ENCODE measurements at regions not wholly inside any gene's neighbourhood (a gene's known extent, or its start where the extent isn't known, plus 50 kb on each side); places are given as distances from the start of the nearest gene placed in this dataset.

GRCh38 chr5:6264394-6264793 is 114.0 kb downstream of the MED10 start:
- TF ChIP-seq CTCF (IDR thresholded peaks at IDR 0.05) (no peak), POLR2A (IDR thresholded peaks at IDR 0.05) (no peak), EP300 (IDR thresholded peaks at IDR 0.05) (no peak)
- peaks cover 0 to 4% (median 0%) of the 10 kb centered on the region in 4 donors for H3K9me3 ChIP-seq
- no peaks in the 10 kb centered on the region for H3K36me3 ChIP-seq
- H3K4me3 ChIP-seq = no peak overlapping the region
- H3K27ac ChIP-seq = no peak overlapping the region
- H3K27me3 ChIP-seq = no peaks in the 10 kb centered on the region
- 82 to 85% methylated on average over 6 of the region's 6 CpGs for WGBS, 2 donors
- no peaks in the 10 kb centered on the region for H3K4me1 ChIP-seq
- no peak for DNase-seq (ENCODE audit: low spot score in 2 of 2)

GRCh38 chr5:6262651-6263363 is 115.5 kb downstream of the MED10 start:
- peaks cover 0 to 4% (median 0%) of the 10 kb centered on the region in 4 donors for H3K9me3 ChIP-seq
- no peak overlapping the region for H3K4me3 ChIP-seq
- no peak for TF ChIP-seq POLR2A (IDR thresholded peaks at IDR 0.05)
- TF ChIP-seq CTCF (IDR thresholded peaks at IDR 0.05) = no peak
- no peak for TF ChIP-seq EP300 (IDR thresholded peaks at IDR 0.05)
- no peak overlapping the region for H3K27ac ChIP-seq
- no peaks in the 10 kb centered on the region for H3K4me1 ChIP-seq
- DNase-seq (ENCODE audit: low spot score in 2 of 2) = no peak
- WGBS, 2 donors = 85 to 88% methylated on average over 13 of the region's 13 CpGs
- H3K27me3 ChIP-seq = no peaks in the 10 kb centered on the region
- no peaks in the 10 kb centered on the region for H3K36me3 ChIP-seq

- Histone ChIP-seq H3K36me3 (no peaks in the 10 kb centered on the region), H3K4me3 (no peak overlapping the region), H3K9me3 (peaks cover 0 to 4% (median 0%) of the 10 kb centered on the region in 4 donors), H3K4me1 (no peaks in the 10 kb centered on the region), H3K27ac (no peak overlapping the region), H3K27me3 (no peaks in the 10 kb centered on the region)
- TF ChIP-seq EP300 (IDR thresholded peaks at IDR 0.05) (no peak), CTCF (IDR thresholded peaks at IDR 0.05) (no peak), POLR2A (IDR thresholded peaks at IDR 0.05) (no peak)
- WGBS, 2 donors = 64 to 66% methylated on average over 4 of the region's 4 CpGs
- no peak for DNase-seq (ENCODE audit: low spot score in 2 of 2)
These were observed 116.7 kb downstream of the MED10 start for GRCh38 chr5:6261668-6262067.

- Histone ChIP-seq H3K27ac (no peak overlapping the region), H3K4me1 (no peaks in the 10 kb centered on the region), H3K4me3 (no peak overlapping the region), H3K27me3 (no peaks in the 10 kb centered on the region), H3K36me3 (no peaks in the 10 kb centered on the region), H3K9me3 (peaks cover 0 to 4% (median 0%) of the 10 kb centered on the region in 4 donors)
- WGBS, 2 donors = 70 to 77% methylated on average over 3 of the region's 3 CpGs
- no peak for DNase-seq (ENCODE audit: low spot score in 2 of 2)
- TF ChIP-seq POLR2A (IDR thresholded peaks at IDR 0.05) (no peak), EP300 (IDR thresholded peaks at IDR 0.05) (no peak), CTCF (IDR thresholded peaks at IDR 0.05) (no peak)
These were observed 117.1 kb downstream of the MED10 start for GRCh38 chr5:6261256-6261655.

GRCh38 chr5:6260846-6261245 is 117.5 kb downstream of the MED10 start:
- TF ChIP-seq EP300 (IDR thresholded peaks at IDR 0.05) (no peak), CTCF (IDR thresholded peaks at IDR 0.05) (no peak), POLR2A (IDR thresholded peaks at IDR 0.05) (no peak)
- H3K36me3 ChIP-seq = no peaks in the 10 kb centered on the region
- 50 to 54% methylated on average over 3 of the region's 3 CpGs for WGBS, 2 donors
- no peaks in the 10 kb centered on the region for H3K4me1 ChIP-seq
- H3K4me3 ChIP-seq = no peak overlapping the region
- peaks cover 0 to 4% (median 0%) of the 10 kb centered on the region in 4 donors for H3K9me3 ChIP-seq
- DNase-seq (ENCODE audit: low spot score in 2 of 2) = no peak
- no peak overlapping the region for H3K27ac ChIP-seq
- H3K27me3 ChIP-seq = no peaks in the 10 kb centered on the region
